Gastroesophageal sphincter (tissue), 3 donors: ENCODE measurements at regions not wholly inside any gene's neighbourhood (a gene's known extent, or its start where the extent isn't known, plus 50 kb on each side); places are given as distances from the start of the nearest gene placed in this dataset.

ENCODE experiments used
- EP300 ChIP-seq: sonication (generic); formaldehyde crosslinking; IDR thresholded peaks from one replicate; pipeline ENCODE4 v1.6.1; 2017; ENCODE audit warnings: antibody characterized with exemption, mild to moderate bottlenecking
- POLR2A ChIP-seq, 2 donors: fragments of 450-650 bp; IDR thresholded peaks; one replicate each; pipeline ENCODE4 v1.6.1; 2017; ENCODE audit warnings: antibody characterized with exemption in 2 of 2, mild to moderate bottlenecking in 2 of 2, moderate library complexity in 1 of 2
- POLR2AphosphoS5 ChIP-seq: sonication (generic); formaldehyde crosslinking; IDR thresholded peaks from one replicate; pipeline ENCODE4 v1.6.1; 2017; ENCODE audit warnings: antibody characterized with exemption
- TF ChIP-seq, protein P1 (sequence below), 4 experiments: fragments of 200-600 bp in 2 of 4; fragments of 450-650 bp in 2 of 4; sonication (generic) in 1 of 4; IDR thresholded peaks; one replicate each; pipeline ENCODE4 v1.5.1; 2017 to 2019; ENCODE audit warnings: antibody characterized with exemption in 4 of 4, mild to moderate bottlenecking in 2 of 4, moderate library complexity in 2 of 4

DNA sequence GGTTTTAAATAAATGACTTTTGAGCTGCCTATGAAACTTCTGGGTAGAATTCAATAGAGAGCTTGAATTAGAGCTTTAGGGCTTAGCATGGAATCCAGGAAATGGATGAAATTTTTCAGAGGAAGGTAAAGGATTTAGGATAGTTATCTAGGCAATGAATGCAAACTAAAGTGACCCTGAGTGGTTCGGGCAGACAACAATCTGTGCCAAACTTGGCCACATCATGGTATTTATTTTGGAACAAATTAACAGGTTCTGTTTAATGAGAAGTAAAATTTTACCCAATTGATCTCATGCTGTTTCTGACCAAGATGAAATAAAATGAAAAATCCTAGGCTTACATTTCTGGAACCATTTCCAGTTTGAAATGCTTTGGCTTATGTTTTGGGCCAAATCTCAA is 934.4 kb downstream of the MAT2B start:
- TF ChIP-seq, protein P1, sequence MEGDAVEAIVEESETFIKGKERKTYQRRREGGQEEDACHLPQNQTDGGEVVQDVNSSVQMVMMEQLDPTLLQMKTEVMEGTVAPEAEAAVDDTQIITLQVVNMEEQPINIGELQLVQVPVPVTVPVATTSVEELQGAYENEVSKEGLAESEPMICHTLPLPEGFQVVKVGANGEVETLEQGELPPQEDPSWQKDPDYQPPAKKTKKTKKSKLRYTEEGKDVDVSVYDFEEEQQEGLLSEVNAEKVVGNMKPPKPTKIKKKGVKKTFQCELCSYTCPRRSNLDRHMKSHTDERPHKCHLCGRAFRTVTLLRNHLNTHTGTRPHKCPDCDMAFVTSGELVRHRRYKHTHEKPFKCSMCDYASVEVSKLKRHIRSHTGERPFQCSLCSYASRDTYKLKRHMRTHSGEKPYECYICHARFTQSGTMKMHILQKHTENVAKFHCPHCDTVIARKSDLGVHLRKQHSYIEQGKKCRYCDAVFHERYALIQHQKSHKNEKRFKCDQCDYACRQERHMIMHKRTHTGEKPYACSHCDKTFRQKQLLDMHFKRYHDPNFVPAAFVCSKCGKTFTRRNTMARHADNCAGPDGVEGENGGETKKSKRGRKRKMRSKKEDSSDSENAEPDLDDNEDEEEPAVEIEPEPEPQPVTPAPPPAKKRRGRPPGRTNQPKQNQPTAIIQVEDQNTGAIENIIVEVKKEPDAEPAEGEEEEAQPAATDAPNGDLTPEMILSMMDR (IDR thresholded peaks at IDR 0.05), result no peak
- TF ChIP-seq POLR2A (IDR thresholded peaks at IDR 0.05), result no peak
- no peak for TF ChIP-seq EP300
- no peak for TF ChIP-seq POLR2AphosphoS5
